Heart left ventricle (tissue), 16 donors: ENCODE measurements at regions not wholly inside any gene's neighbourhood (a gene's known extent, or its start where the extent isn't known, plus 50 kb on each side); places are given as distances from the start of the nearest gene placed in this dataset.
"Not testable (repeated sequence)": the region's sequence is repeated elsewhere in the genome, so short reads cannot be mapped to it uniquely, and the experiment has no call there.

Experiments used
- ATAC-seq, 4 donors: fragments of 200-7000 bp; cut with Tn5 transposase; one replicate each; pipeline ENCODE4 v1.9.1; 2020 to 2022; ENCODE audit warnings: moderate library complexity in 4 of 4, mild to moderate bottlenecking in 3 of 4, moderate number of reproducible peaks in 1 of 4
- DNase-seq, 5 donors: peaks; one replicate each; pipeline ENCODE4 v3.0.0-alpha.2; 2020
- H3K27ac ChIP-seq, 12 donors: fragments of 200-600 bp; sonication (generic) in 4 of 12; one replicate each; pipeline versions ENCODE4 v1.5.0 to v1.8.0; 2016 to 2022; ENCODE audit warnings: mild to moderate bottlenecking in 2 of 12
- H3K27me3 ChIP-seq, 9 donors: fragments of 200-600 bp; sonication (generic) in 2 of 9; one replicate each; pipeline versions ENCODE4 v1.5.1 to v1.8.0; 2016 to 2022; ENCODE audit warnings: mild to moderate bottlenecking in 3 of 9
- H3K36me3 ChIP-seq, 9 donors: fragments of 200-600 bp; sonication (generic) in 2 of 9; one replicate each; pipeline versions ENCODE4 v1.5.0 to v1.8.0; 2018 to 2022; ENCODE audit warnings: mild to moderate bottlenecking in 2 of 9
- H3K4me1 ChIP-seq, 12 donors: fragments of 200-600 bp; sonication (generic) in 4 of 12; one replicate each; pipeline versions ENCODE4 v1.5.0 to v1.8.0; 2016 to 2022; ENCODE audit warnings: mild to moderate bottlenecking in 3 of 12
- H3K4me3 ChIP-seq, 12 donors: fragments of 200-600 bp; sonication (generic) in 4 of 12; one replicate each; pipeline versions ENCODE4 v1.5.0 to v1.8.0; 2017 to 2022; ENCODE audit warnings: mild to moderate bottlenecking in 9 of 12, moderate library complexity in 4 of 12
- H3K9me3 ChIP-seq, 12 donors: fragments of 200-600 bp; sonication (generic) in 4 of 12; one replicate each; pipeline versions ENCODE4 v1.5.0 to v1.8.0; 2016 to 2022; ENCODE audit warnings: mild to moderate bottlenecking in 1 of 12
- CTCF ChIP-seq, 12 donors: fragments of 200-600 bp; sonication (generic) in 4 of 12; IDR thresholded peaks; one replicate each; pipeline versions ENCODE4 v1.5.0 to v1.8.0; 2018 to 2022; ENCODE audit warnings: antibody characterized with exemption in 12 of 12, mild to moderate bottlenecking in 5 of 12
- POLR2A ChIP-seq, 2 donors: fragments of 450-650 bp; IDR thresholded peaks; one replicate each; pipeline ENCODE4 v1.6.1; 2017; ENCODE audit warnings: antibody characterized with exemption in 2 of 2, mild to moderate bottlenecking in 2 of 2, moderate library complexity in 2 of 2
- WGBS, 4 donors: extraction: QIAGEN DNeasy Blood & Tissue Kit in 2 of 4; methylation state at CpG; one replicate each; pipeline versions ENCODE4 v1.1.5 to v1.1.7; 2013 to 2018; 5-methylcytosine and 5-hydroxymethylcytosine counted together
- intact Hi-C, 10 donors: fragments of 100-400 bp; cut with DNase I; formaldehyde crosslinking; loops; one replicate each; pipeline versions ENCODE4 v1.11.1 to v1.14.2; 2022
- donor health status: ischemic (EF 13 %, LVEDD 7.1; RV severe dilation, severe dysfunction).
- donor health status: healthy with polysubstance abuse.
- donor health status: DM: no; HTN: yes; CAD: no.
- donor health status: DM: no; HTN: no; CAD: no.
- donor health status: ischemic (EF 25% LVEDD 6.9; RV normal size, moderate dysfunction).
- donor health status: ischemic (EF 25% LVEDD 5.7; RV mildly dilated, moderate dysfunction).
- donor health status: healthy.
- donor health status: DM: yes; HTN: yes; CAD: no.
- donor health status: ischemic (EF 35%, LVEDD 5.7; RV mildly dilated, moderate dysfunction).
- donor health status: nonischemic (EF 11% LVEDD 7.7; RV severe dilation, severe dysfunction).
- donor health status: DM: yes; HTN: yes; CAD: no.
- donor health status: PGD.
- donor health status: ischemic (EF 29% LVEDD 5.4; RV normal size, mild dysfunction).
- donor health status: nonischemic (EF 23%, LVEDD 6.1; RV moderate dilation, normal function).

GRCh38 chr1:238608144-238608543, 717.4 kb upstream of the ZP4 start:
- H3K27ac ChIP-seq, result no peak overlapping the region
- no peak overlapping the region for H3K4me3 ChIP-seq
- no peak for DNase-seq
- no peaks in the 10 kb centered on the region for H3K9me3 ChIP-seq
- TF ChIP-seq CTCF (IDR thresholded peaks at IDR 0.05) (no peak), POLR2A (IDR thresholded peaks at IDR 0.05) (no peak)
- ATAC-seq, result no peak
- no peaks in the 10 kb centered on the region for H3K27me3 ChIP-seq
- intact Hi-C loops, result no loop called here
- H3K36me3 ChIP-seq, result no peaks in the 10 kb centered on the region
- no peaks in the 10 kb centered on the region for H3K4me1 ChIP-seq
- WGBS, 4 donors, result 70 to 82% (median 78%) methylated on average over 5 of the region's 5 CpGs

- no peak overlapping the region for H3K4me3 ChIP-seq
- WGBS, 4 donors, result 70 to 80% (median 76%) methylated on average over 4 of the region's 4 CpGs
- DNase-seq (no peak), ATAC-seq (no peak)
- H3K27me3 ChIP-seq, result no peaks in the 10 kb centered on the region
- no peak overlapping the region for H3K27ac ChIP-seq
- TF ChIP-seq CTCF (IDR thresholded peaks at IDR 0.05) (no peak), POLR2A (IDR thresholded peaks at IDR 0.05) (no peak)
- H3K4me1 ChIP-seq, result no peaks in the 10 kb centered on the region
- intact Hi-C loops, result no loop called here
- no peaks in the 10 kb centered on the region for H3K36me3 ChIP-seq
- H3K9me3 ChIP-seq, result no peaks in the 10 kb centered on the region
These were observed 716.2 kb upstream of the ZP4 start for GRCh38 chr1:238606896-238607295.

- intact Hi-C loops, result no loop called here
- Histone ChIP-seq H3K4me3 (no peak overlapping the region), H3K27ac (no peak overlapping the region), H3K9me3 (no peaks in the 10 kb centered on the region), H3K27me3 (no peaks in the 10 kb centered on the region), H3K4me1 (no peaks in the 10 kb centered on the region), H3K36me3 (no peaks in the 10 kb centered on the region)
- 74 to 85% (median 81%) methylated on average over 2 of the region's 2 CpGs for WGBS, 4 donors
- TF ChIP-seq CTCF (IDR thresholded peaks at IDR 0.05) (no peak), POLR2A (IDR thresholded peaks at IDR 0.05) (no peak)
- no peak for DNase-seq
- no peak for ATAC-seq
These were observed 715.7 kb upstream of the ZP4 start for GRCh38 chr1:238606457-238606856.

- no peak for TF ChIP-seq CTCF (IDR thresholded peaks at IDR 0.05)
- intact Hi-C loops, result no loop called here
- ATAC-seq, result no peak
These were observed 713.6 kb upstream of the ZP4 start for GRCh38 chr1:238604357-238604756.

GRCh38 chr1:238601604-238602003, 710.9 kb upstream of the ZP4 start:
- H3K27ac ChIP-seq, ATAC-seq, H3K36me3 ChIP-seq, H3K27me3 ChIP-seq, H3K4me3 ChIP-seq, H3K4me1 ChIP-seq, DNase-seq, H3K9me3 ChIP-seq, intact Hi-C loops: not testable (repeated sequence)
- 55 to 63% (median 59%) methylated on average over 2 of the region's 2 CpGs for WGBS, 4 donors

More at GRCh38 chr1:238604357-238604756, 713.6 kb upstream of the ZP4 start:
- Histone ChIP-seq H3K4me3 (no peak overlapping the region), H3K27me3 (no peaks in the 10 kb centered on the region), H3K27ac (no peak overlapping the region), H3K36me3 (no peaks in the 10 kb centered on the region), H3K9me3 (no peaks in the 10 kb centered on the region), H3K4me1 (no peaks in the 10 kb centered on the region)
- no peak for DNase-seq
- 64 to 74% (median 72%) methylated on average over 3 of the region's 3 CpGs for WGBS, 4 donors
